Karpas-422 (cell line): ENCODE measurements at regions not wholly inside any gene's neighbourhood (a gene's known extent, or its start where the extent isn't known, plus 50 kb on each side); places are given as distances from the start of the nearest gene placed in this dataset.

ENCODE experiments used
- DNase-seq: peaks from one replicate; pipeline ENCODE4 v3.0.0-alpha.2; 2015
- H2AFZ ChIP-seq: fragments of 200-600 bp; sonication (generic); 2 replicates; pipeline ENCODE4 v1.6.1; 2014; ENCODE audit warnings: antibody characterized with exemption, low read length, mixed read lengths
- H3K27ac ChIP-seq: fragments of 200-600 bp; sonication (generic); 2 replicates; pipeline ENCODE4 v1.5.1; 2014; ENCODE audit warnings: mild to moderate bottlenecking, low read length, moderate library complexity
- H3K27me3 ChIP-seq: fragments of 200-600 bp; sonication (generic); 2 replicates; pipeline ENCODE4 v1.6.1; 2014; ENCODE audit warnings: low read length, mixed read lengths
- H3K36me3 ChIP-seq: fragments of 200-600 bp; sonication (generic); 2 replicates; pipeline ENCODE4 v1.6.1; 2014; ENCODE audit warnings: low read length, mixed read lengths; ENCODE audit not compliant: insufficient read depth
- H3K4me1 ChIP-seq: fragments of 200-600 bp; sonication (generic); 2 replicates; pipeline ENCODE4 v1.6.1; 2014; ENCODE audit warnings: mild to moderate bottlenecking, low read length, mixed read lengths
- H3K4me2 ChIP-seq: fragments of 200-600 bp; sonication (generic); 2 replicates; pipeline ENCODE4 v1.6.1; 2014; ENCODE audit warnings: low read length, low read depth, mild to moderate bottlenecking; ENCODE audit not compliant: poor library complexity, severe bottlenecking
- H3K4me3 ChIP-seq: fragments of 200-600 bp; sonication (generic); 2 replicates; pipeline ENCODE4 v1.5.1; 2014; ENCODE audit warnings: mild to moderate bottlenecking, antibody characterized with exemption, low read length, mixed read lengths
- H3K79me2 ChIP-seq: fragments of 200-600 bp; sonication (generic); 2 replicates; pipeline ENCODE4 v1.6.1; 2014; ENCODE audit warnings: mild to moderate bottlenecking, low read length, mixed read lengths
- H3K9ac ChIP-seq: fragments of 200-600 bp; sonication (generic); 2 replicates; pipeline ENCODE4 v1.6.0; 2014; ENCODE audit warnings: low read length
- H3K9me2 ChIP-seq: fragments of 200-600 bp; sonication (generic), shearing (Covaris generic); replicated peaks from 2 replicates; pipeline ENCODE4 v1.6.0; 2014; ENCODE audit warnings: mild to moderate bottlenecking, low read length, moderate library complexity; ENCODE audit not compliant: insufficient read depth
- H3K9me3 ChIP-seq: fragments of 300-700, 200-600 bp; sonication (generic); 2 replicates; pipeline ENCODE4 v1.6.1; 2014; ENCODE audit warnings: low read length, mixed read lengths
- H4K20me1 ChIP-seq: fragments of 200-600 bp; sonication (generic); 2 replicates; pipeline ENCODE4 v1.6.1; 2014; ENCODE audit warnings: mild to moderate bottlenecking, antibody characterized with exemption, low read length, low read depth; ENCODE audit not compliant: insufficient read depth

DNA sequence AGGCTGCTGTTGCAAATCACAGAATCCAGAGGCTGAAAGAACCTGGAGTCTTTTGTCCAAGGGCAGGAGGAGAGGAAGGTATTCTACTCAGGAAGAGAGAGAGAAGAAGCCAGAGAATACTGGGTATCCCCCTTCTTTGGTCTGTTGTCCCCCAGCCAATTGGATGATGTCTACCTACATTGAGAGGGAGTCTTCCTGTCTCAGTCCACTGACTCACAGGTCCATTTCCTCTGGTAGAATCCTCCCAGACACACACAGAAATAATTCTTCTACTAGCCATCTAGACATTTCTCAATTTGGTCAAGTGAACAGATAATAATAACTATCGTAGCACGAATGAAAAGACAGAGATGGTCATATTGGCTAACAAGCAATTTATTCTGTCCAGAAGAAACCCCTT is 416.4 kb upstream of the UBE2E3 start:
- Histone ChIP-seq H3K4me1 (no peaks in the 10 kb centered on the region), H3K4me2 (no peak overlapping the region), H4K20me1 (no peaks in the 10 kb centered on the region), H2AFZ (no peak overlapping the region), H3K9me3 (no peaks in the 10 kb centered on the region), H3K36me3 (no peaks in the 10 kb centered on the region), H3K9ac (no peak overlapping the region), H3K79me2 (no peaks in the 10 kb centered on the region), H3K9me2 (no peaks in the 10 kb centered on the region), H3K27me3 (no peaks in the 10 kb centered on the region), H3K27ac (no peak overlapping the region), H3K4me3 (no peak overlapping the region)
- DNase-seq: no peak

DNA sequence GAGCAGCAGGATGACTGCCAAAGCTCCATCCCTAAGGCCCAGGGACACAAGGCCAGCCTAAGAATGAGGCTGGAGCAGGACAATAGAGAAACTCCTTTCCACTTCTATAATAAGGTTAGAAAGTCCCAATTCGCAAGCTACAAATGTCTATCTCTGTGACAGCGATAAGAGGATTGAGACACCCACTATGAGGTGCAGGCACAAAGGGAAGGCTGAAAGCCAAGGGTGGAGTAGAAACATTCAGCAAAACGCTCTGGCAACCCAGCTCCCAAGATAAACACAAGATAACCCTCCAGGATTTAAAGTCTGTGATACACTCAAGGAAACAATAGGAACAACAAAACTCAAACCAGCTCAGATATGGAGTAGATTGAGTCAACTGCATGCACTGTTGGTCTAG is 418.0 kb upstream of the UBE2E3 start:
- Histone ChIP-seq H3K4me3 (no peak overlapping the region), H3K4me1 (no peaks in the 10 kb centered on the region), H3K9me3 (no peaks in the 10 kb centered on the region), H3K27ac (no peak overlapping the region), H3K36me3 (no peaks in the 10 kb centered on the region), H3K9me2 (no peaks in the 10 kb centered on the region), H2AFZ (no peak overlapping the region), H3K4me2 (no peak overlapping the region), H3K27me3 (no peaks in the 10 kb centered on the region), H3K9ac (no peak overlapping the region), H3K79me2 (no peaks in the 10 kb centered on the region), H4K20me1 (no peaks in the 10 kb centered on the region)
- no peak for DNase-seq

DNA sequence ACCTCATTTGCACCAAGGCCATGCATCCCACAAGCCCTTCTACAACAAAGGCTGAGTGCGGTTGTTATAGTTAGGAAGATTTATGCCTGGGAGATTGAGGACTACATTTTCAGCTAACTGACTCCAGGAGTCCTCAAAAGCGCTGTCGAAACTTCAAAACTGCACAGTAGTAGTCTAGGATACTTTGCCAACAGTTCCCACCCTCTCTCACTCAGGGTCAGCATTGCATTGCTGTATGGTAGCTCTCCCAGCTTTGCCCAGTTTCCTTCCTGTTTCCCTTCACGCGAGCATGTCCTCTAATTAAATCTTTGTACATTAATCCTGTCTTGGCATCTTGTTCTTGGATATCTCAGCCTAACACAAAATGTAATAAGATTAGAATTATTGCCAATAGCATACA is 420.6 kb upstream of the UBE2E3 start:
- no peaks in the 10 kb centered on the region for H3K9me3 ChIP-seq
- H3K4me2 ChIP-seq: no peak overlapping the region
- no peak overlapping the region for H2AFZ ChIP-seq
- no peaks in the 10 kb centered on the region for H3K9me2 ChIP-seq
- H3K27me3 ChIP-seq: no peaks in the 10 kb centered on the region
- no peak for DNase-seq
- no peak overlapping the region for H3K9ac ChIP-seq
- no peaks in the 10 kb centered on the region for H3K4me1 ChIP-seq
- no peak overlapping the region for H3K4me3 ChIP-seq
- no peaks in the 10 kb centered on the region for H3K36me3 ChIP-seq
- no peak overlapping the region for H3K27ac ChIP-seq
- no peaks in the 10 kb centered on the region for H3K79me2 ChIP-seq
- no peaks in the 10 kb centered on the region for H4K20me1 ChIP-seq

DNA sequence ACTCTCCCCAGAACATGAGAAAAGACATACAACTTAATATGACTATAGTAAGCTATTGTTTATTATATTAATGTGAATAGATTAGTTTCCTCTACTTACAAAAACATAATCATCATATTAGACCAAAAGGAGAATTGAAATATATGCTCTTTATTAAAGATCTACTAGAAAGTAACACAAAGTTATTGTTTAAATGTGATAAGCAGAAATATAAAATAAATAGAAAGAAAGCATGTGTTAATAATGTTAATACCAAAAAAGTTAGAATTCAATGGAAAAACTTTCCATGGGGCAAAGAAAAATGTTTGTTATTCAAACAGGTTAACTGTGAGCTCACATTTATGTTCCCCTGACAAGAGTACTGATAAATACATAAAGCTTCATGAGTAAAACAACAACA is 421.4 kb upstream of the UBE2E3 start:
- no peak overlapping the region for H3K4me2 ChIP-seq
- no peak overlapping the region for H3K9ac ChIP-seq
- H3K27me3 ChIP-seq: no peaks in the 10 kb centered on the region
- no peak overlapping the region for H2AFZ ChIP-seq
- H3K4me3 ChIP-seq: no peak overlapping the region
- H4K20me1 ChIP-seq: no peaks in the 10 kb centered on the region
- H3K36me3 ChIP-seq: no peaks in the 10 kb centered on the region
- no peaks in the 10 kb centered on the region for H3K4me1 ChIP-seq
- H3K9me2 ChIP-seq: no peaks in the 10 kb centered on the region
- no peaks in the 10 kb centered on the region for H3K9me3 ChIP-seq
- no peak for DNase-seq
- no peak overlapping the region for H3K27ac ChIP-seq
- H3K79me2 ChIP-seq: no peaks in the 10 kb centered on the region

DNA sequence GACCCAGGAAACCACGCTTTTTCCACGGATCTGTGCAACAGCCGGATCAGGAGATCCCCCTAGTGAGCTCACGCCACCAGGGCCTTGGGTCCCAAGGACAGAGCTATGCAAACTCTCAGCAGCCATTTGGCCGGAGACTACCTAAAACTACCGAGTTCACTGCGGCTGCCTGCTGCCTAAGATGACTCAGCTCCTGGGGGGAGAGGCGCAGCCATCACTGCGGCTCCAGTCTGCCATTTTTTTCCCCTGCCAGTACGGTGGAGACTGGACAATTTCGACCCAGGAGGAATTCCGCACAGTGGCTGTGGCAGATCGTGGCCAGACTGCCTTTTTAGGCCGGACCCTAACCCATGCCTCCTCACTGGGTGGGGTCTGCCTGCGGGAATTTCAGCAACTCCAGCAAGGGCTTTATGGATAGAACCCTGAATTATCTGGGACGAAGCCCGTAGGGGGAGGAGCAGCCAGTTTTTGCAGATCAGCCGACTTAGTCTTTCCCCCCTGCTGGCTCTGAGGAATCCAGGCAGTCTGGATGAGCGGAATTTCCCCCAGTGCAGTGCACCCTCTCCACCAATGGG is 424.9 kb upstream of the UBE2E3 start:
- Histone ChIP-seq H3K4me2 (no peak overlapping the region), H3K36me3 (no peaks in the 10 kb centered on the region), H3K27ac (no peak overlapping the region), H2AFZ (no peak overlapping the region), H4K20me1 (no peaks in the 10 kb centered on the region), H3K79me2 (no peaks in the 10 kb centered on the region), H3K9me2 (no peaks in the 10 kb centered on the region), H3K9ac (no peak overlapping the region), H3K27me3 (no peaks in the 10 kb centered on the region), H3K4me3 (no peak overlapping the region), H3K4me1 (no peaks in the 10 kb centered on the region), H3K9me3 (no peaks in the 10 kb centered on the region)
- no peak for DNase-seq

GRCh38 chr2:180554330-180554729 is 426.1 kb upstream of the UBE2E3 start:
- Histone ChIP-seq H3K4me3 (no peak overlapping the region), H3K27me3 (no peaks in the 10 kb centered on the region), H3K9me2 (no peaks in the 10 kb centered on the region), H3K79me2 (no peaks in the 10 kb centered on the region), H2AFZ (no peak overlapping the region), H3K9ac (no peak overlapping the region), H3K4me1 (no peaks in the 10 kb centered on the region), H3K9me3 (no peaks in the 10 kb centered on the region), H4K20me1 (no peaks in the 10 kb centered on the region), H3K36me3 (no peaks in the 10 kb centered on the region), H3K27ac (no peak overlapping the region), H3K4me2 (no peak overlapping the region)
- DNase-seq: no peak

DNA sequence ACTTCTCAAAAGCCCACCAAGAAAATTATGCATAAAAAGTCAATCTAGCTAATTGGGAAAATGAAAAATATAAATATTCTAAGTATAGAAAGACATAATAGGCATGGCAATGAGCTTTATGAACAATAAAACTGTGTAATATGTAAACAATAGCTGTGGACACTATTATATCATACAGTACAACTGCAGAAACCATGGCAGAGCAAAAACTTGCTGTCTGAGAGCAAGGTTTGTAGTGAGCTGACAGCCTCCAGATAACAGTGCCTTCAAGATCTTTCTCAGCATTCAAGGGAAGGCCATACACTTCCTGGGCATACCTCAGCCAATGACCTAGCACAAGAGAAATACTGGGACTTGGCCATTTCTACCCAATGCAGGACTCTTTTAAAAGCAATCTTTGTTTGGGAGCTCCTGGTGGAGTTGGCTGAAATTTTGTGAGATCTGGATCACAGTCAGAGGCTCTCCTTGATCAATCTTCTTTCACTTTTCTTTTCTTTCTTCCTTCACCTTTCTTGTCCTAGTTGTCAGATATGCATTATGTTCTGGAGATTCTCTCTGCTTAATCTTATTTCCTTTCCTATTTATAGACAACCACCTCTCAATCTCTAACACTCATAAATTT is 427.2 kb upstream of the UBE2E3 start:
- H3K36me3 ChIP-seq: no peaks in the 10 kb centered on the region
- H4K20me1 ChIP-seq: no peaks in the 10 kb centered on the region
- no peak for DNase-seq
- no peaks in the 10 kb centered on the region for H3K79me2 ChIP-seq
- no peaks in the 10 kb centered on the region for H3K4me1 ChIP-seq
- H3K4me3 ChIP-seq: no peak overlapping the region
- H3K27ac ChIP-seq: no peak overlapping the region
- H3K9ac ChIP-seq: no peak overlapping the region
- H3K4me2 ChIP-seq: no peak overlapping the region
- H3K27me3 ChIP-seq: no peaks in the 10 kb centered on the region
- no peak overlapping the region for H2AFZ ChIP-seq
- H3K9me3 ChIP-seq: no peaks in the 10 kb centered on the region
- H3K9me2 ChIP-seq: no peaks in the 10 kb centered on the region

DNA sequence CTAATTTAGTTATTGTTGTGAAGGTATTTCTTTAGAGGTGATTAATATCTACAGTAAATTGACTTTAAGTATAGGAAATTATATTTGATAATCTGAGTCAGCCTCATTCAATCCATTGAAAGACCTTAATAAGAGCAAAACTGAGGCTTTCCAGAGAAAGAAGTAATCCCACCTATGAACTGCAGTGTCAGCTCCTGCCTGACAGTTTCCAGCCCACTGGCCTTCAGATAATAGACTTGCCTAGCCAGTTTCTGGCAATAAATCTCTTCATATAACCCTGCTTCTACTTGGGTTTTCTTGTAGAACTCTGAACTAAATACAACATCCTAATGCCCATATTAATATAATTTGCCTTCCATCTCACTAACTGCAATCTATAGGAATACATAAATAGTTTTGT is 437.9 kb upstream of the UBE2E3 start:
- Histone ChIP-seq H3K4me1 (no peaks in the 10 kb centered on the region), H3K36me3 (no peaks in the 10 kb centered on the region), H2AFZ (no peak overlapping the region), H3K79me2 (no peaks in the 10 kb centered on the region), H3K4me3 (no peak overlapping the region), H3K9me3 (no peaks in the 10 kb centered on the region), H3K27me3 (no peaks in the 10 kb centered on the region), H3K4me2 (no peak overlapping the region), H3K27ac (no peak overlapping the region), H4K20me1 (no peaks in the 10 kb centered on the region), H3K9ac (no peak overlapping the region), H3K9me2 (no peaks in the 10 kb centered on the region)
- DNase-seq: no peak
